CD4-positive, alpha-beta T cell treated with Interleukin-15 for 1 hour (primary cell): ENCODE measurements at regions not wholly inside any gene's neighbourhood (a gene's known extent, or its start where the extent isn't known, plus 50 kb on each side); places are given as distances from the start of the nearest gene placed in this dataset.

Experiments used
- DNase-seq: peaks from one replicate; pipeline ENCODE4 v3.0.0-alpha.2; 2020

GRCh38 chr14:97921296-97921695, 1124.1 kb downstream of the VRK1 start:
- DNase-seq, result no peak

GRCh38 chr14:97924922-97925613, 1127.9 kb downstream of the VRK1 start:
- DNase-seq, result no peak

GRCh38 chr14:97930166-97930565, 1133.0 kb downstream of the VRK1 start:
- DNase-seq, result no peak

GRCh38 chr14:97931273-97931672, 1134.1 kb downstream of the VRK1 start:
- no peak for DNase-seq

GRCh38 chr14:97942921-97943320, 1145.7 kb downstream of the VRK1 start:
- no peak for DNase-seq

GRCh38 chr14:97943619-97944018, 1146.4 kb downstream of the VRK1 start:
- DNase-seq, result no peak

GRCh38 chr14:97944380-97944779, 1147.2 kb downstream of the VRK1 start:
- DNase-seq, result no peak

- DNase-seq, result no peak
These were observed 1148.4 kb downstream of the VRK1 start for GRCh38 chr14:97945631-97946030.

- DNase-seq, result no peak
These were observed 1149.1 kb downstream of the VRK1 start for GRCh38 chr14:97946240-97946639.

GRCh38 chr14:97946641-97947040, 1149.5 kb downstream of the VRK1 start:
- no peak for DNase-seq

- DNase-seq, result no peak
These were observed 1151.7 kb downstream of the VRK1 start for GRCh38 chr14:97948841-97949240.

GRCh38 chr14:97956581-97957340, 1159.6 kb downstream of the VRK1 start:
- no peak for DNase-seq

- no peak for DNase-seq
These were observed 1162.1 kb downstream of the VRK1 start for GRCh38 chr14:97959251-97959650.

GRCh38 chr14:97960436-97960835, 1163.3 kb downstream of the VRK1 start:
- no peak for DNase-seq

- no peak for DNase-seq
These were observed 1173.0 kb downstream of the VRK1 start for GRCh38 chr14:97970222-97970621.

- DNase-seq, result no peak
These were observed 1178.0 kb downstream of the VRK1 start for GRCh38 chr14:97975216-97975615.

- no peak for DNase-seq
These were observed 1178.8 kb downstream of the VRK1 start for GRCh38 chr14:97975962-97976361.

GRCh38 chr14:97976861-97977260, 1179.7 kb downstream of the VRK1 start:
- no peak for DNase-seq

- peak; percentile 68 for DNase-seq
These were observed 1180.6 kb downstream of the VRK1 start for GRCh38 chr14:97977651-97978261.

GRCh38 chr14:97978341-97978740, 1181.2 kb downstream of the VRK1 start:
- DNase-seq, result peak; percentile 69

- no peak for DNase-seq
These were observed 1196.4 kb downstream of the VRK1 start for GRCh38 chr14:97993508-97994019.

GRCh38 chr14:97994020-97994531, 1196.9 kb downstream of the VRK1 start:
- peak; percentile 22 for DNase-seq

- no peak for DNase-seq
These were observed 1197.9 kb downstream of the VRK1 start for GRCh38 chr14:97995038-97995437.

- no peak for DNase-seq
These were observed 1198.3 kb downstream of the VRK1 start for GRCh38 chr14:97995531-97995930.
